ENCODE measurements at regions not wholly inside any gene's neighbourhood (a gene's known extent, or its start where the extent isn't known, plus 50 kb on each side); places are given as distances from the start of the nearest gene placed in this dataset.
"Not testable (repeated sequence)": the region's sequence is repeated elsewhere in the genome, so short reads cannot be mapped to it uniquely, and the experiment has no call there.

GRCh38 chr3:28950614-28951013 lies 330.3 kb upstream of the RBMS3 start:
- no peak for DNase-seq (ENCODE audit: low spot score)

DNA sequence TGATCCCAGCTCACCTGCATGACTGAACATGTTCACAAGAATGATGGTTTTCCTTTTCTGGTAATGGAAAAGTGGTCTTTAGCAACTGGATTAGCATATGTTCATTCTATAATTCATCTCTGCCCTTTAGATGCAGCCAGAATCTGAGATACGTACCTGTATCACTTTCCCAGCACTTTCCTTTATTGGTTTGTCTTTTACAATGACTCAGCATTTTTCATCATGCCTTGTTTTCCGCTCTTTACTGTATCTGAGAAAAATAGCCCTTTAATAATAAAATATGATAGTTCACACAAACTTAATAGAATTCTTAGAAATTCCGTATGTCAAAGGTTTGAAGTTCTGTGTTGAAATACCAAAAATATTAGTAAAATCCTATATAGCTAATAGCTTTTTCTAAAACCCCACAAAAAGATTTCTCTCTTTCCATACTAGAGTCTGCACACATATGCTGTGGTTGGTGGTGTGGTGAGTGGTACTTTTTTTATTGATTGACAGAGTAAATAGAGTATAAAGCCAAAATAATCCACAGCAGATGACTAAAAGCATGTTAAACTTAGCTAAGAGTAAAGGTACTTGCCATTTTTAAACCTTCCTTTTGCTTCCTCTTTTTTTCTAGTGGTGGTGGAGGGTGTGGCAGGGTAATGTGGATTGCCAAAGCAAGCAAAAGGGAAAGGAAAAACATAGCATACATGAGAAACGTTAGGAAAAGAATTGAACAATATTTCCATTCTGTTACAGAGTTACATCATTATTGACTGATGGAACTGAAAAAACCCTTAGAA lies 328.9 kb upstream of the RBMS3 start:
- DNase-seq (ENCODE audit: low spot score) = no peak

- no peak for DNase-seq (ENCODE audit: low spot score)
Observed at GRCh38 chr3:28958656-28959055, 322.2 kb upstream of the RBMS3 start.

GRCh38 chr3:28971156-28971555 lies 309.7 kb upstream of the RBMS3 start:
- no peak for DNase-seq (ENCODE audit: low spot score)

GRCh38 chr3:28972921-28973320 lies 307.9 kb upstream of the RBMS3 start:
- no peak for DNase-seq (ENCODE audit: low spot score)

- DNase-seq (ENCODE audit: low spot score) = no peak
Observed at GRCh38 chr3:28973609-28974008, 307.3 kb upstream of the RBMS3 start.

- DNase-seq (ENCODE audit: low spot score) = no peak
Observed at GRCh38 chr3:28978092-28978491, 302.8 kb upstream of the RBMS3 start.

DNA sequence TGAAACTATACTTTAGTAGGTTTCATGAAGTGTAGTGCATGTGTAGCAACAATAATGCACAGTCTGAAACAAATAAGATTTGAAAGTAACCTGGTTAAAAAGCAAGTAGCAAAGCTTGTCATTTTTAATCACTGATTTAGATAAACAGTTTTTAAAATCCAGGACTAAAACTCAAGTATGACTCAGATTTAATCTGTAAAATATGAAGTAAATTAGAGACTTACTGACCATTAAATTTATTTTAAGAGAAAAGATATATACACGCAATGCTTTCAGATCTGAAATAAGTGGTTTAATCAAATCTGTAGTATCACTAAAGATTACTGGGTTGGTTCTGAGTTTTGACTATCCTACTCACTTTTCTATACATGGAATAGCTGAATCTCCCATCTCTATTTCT lies 300.7 kb upstream of the RBMS3 start:
- DNase-seq (ENCODE audit: low spot score) = no peak

GRCh38 chr3:28980631-28981030 lies 300.2 kb upstream of the RBMS3 start:
- DNase-seq (ENCODE audit: low spot score) = no peak

DNA sequence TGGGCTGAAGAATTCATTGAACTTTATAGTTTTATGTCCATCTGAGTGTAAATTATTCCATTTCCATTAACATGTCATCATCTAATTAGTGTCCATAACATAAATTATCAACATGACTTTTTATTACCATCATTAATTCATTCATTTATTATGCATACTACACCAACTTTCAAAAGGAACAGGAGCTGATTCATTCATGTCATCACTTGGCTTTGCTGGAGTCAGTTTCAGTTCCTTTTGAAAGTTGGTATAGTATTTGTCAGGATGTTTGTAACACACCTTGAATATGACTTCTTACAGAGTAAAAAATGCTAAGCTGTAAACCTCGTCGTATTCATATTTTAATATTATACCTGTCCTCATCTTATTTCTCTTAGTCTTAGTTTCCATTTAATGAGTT lies 298.0 kb upstream of the RBMS3 start:
- DNase-seq (ENCODE audit: low spot score) = no peak

GRCh38 chr3:28986922-28987321 lies 293.9 kb upstream of the RBMS3 start:
- no peak for DNase-seq (ENCODE audit: low spot score)

- DNase-seq (ENCODE audit: low spot score) = no peak
Observed at GRCh38 chr3:28989646-28990089, 291.2 kb upstream of the RBMS3 start.

GRCh38 chr3:28994161-28994905 lies 286.5 kb upstream of the RBMS3 start:
- peak; percentile 79 for DNase-seq (ENCODE audit: low spot score)

- DNase-seq (ENCODE audit: low spot score) = no peak
Observed at GRCh38 chr3:29004885-29005599, 275.8 kb upstream of the RBMS3 start.

- no peak for DNase-seq (ENCODE audit: low spot score)
Observed at GRCh38 chr3:29005862-29006261, 275.0 kb upstream of the RBMS3 start.

DNA sequence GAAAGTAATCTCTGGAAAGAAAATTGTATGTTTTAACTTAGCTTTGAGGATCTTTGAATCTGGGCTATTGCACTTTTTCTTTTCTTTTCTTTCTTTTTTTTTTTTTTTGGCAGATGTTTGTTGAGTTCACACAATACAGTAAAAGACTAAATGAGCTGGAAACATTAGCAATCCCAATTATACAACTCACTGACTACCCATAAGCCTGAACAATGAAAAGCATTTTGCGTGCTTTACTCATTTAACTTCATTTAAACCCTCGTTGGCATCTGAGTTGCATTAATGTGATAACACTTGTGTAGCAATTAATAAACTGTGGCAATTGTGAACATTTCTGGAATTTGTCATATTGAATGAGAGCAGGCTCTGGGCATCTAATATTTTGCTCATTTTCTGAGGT lies 269.4 kb upstream of the RBMS3 start:
- no peak for DNase-seq (ENCODE audit: low spot score)

DNA sequence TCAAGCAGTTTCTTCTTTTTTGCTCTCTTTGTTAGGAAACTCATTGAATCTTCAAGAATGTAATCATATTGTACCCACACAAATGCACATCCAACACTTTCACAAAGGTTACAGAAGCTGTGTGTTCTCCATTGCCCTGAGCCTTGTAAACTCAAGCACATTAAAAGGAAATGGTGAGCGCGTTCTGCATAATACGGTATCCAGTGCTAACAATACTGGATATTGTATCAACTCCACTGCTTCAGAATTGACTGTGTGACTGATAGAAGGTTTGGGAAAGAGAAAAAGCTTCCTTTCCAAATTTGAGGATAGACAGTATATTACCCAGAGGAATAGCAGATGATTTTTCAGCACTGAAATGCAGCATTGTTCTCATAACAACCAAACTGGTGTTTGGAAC lies 268.9 kb upstream of the RBMS3 start:
- no peak for DNase-seq (ENCODE audit: low spot score)

GRCh38 chr3:29022976-29023375 lies 257.9 kb upstream of the RBMS3 start:
- no peak for DNase-seq (ENCODE audit: low spot score)

DNA sequence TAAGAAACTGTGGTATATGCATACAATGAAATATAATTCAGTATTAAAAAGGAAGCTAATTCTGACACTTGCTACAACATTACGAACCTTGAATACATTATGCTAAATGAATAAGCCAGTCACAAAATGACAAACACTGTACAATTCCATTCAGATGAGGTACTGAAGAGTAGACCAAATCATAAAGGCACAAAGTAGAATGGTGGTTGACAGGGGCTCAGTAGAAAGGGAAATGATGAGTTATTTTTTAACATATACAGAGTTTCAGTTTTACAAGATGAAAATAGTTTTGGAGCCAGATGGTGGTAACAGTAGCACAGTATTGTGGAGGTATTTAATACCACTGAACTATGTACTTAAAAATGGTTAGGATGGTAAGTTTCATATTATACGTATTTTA lies 254.6 kb upstream of the RBMS3 start:
- DNase-seq (ENCODE audit: low spot score) = no peak

- DNase-seq (ENCODE audit: low spot score) = no peak
Observed at GRCh38 chr3:29026959-29027358, 253.9 kb upstream of the RBMS3 start.

DNA sequence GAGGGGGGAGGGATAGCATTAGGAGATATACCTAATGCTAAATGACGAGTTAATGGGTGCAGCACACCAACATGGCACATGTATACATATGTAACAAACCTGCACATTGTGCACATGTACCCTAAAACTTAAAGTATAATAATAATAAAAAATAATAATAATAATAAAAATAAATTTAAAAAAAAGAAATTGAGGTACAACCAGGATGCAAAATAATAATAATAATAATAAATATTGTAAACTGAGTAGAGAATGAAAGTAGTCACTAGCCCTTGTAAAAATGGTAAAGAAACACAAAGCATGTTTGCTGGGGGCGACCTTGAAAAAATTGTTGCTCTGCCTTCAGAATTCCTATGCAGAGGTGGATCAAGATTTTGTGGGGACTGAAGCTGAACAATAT lies 249.7 kb upstream of the RBMS3 start:
- DNase-seq (ENCODE audit: low spot score) = not testable (repeated sequence)

DNA sequence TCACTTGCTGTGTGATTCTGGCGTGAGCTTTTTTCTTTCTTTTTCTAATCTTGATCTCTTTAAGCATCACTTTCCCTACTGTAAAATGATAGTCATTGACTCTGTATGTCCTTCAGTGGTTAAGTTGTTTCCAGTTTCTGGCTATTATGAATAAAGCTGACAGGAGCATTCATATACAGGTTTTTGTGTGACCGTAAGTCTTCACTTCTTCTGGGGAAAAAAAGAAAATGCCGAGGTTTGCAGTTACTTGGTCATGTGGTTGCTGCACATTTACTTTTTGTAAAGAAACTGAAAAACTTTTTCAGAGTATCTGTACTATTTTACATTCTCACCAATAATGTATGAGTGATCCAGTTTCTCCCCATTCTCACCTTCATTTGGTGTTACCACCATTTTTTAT lies 247.4 kb upstream of the RBMS3 start:
- DNase-seq (ENCODE audit: low spot score) = no peak

DNA sequence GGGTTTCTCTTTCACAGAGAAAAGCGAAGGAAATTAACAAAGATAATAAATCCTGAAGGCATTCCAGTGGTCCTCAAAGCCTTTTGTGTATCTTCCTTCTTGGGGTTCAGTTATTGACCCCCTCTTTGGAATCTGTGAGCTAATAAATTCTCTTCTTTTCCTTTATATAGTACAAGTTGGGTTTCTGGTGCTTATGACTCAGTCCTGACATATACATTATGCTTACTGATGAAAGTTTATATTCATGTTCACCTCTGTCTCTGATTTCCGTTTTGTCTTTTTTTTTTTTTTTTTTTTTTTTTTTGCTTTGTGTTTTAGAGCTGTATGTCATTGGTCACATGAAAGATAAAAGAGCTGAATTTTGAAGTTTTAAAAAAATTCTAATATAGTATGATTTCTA lies 230.7 kb upstream of the RBMS3 start:
- no peak for DNase-seq (ENCODE audit: low spot score)

Measured in D341Med (cell line).